Uterus (tissue), 3 donors: ENCODE measurements at regions not wholly inside any gene's neighbourhood (a gene's known extent, or its start where the extent isn't known, plus 50 kb on each side); places are given as distances from the start of the nearest gene placed in this dataset.

Experiments used
- DNase-seq, 2 donors: peaks; one replicate each; pipeline ENCODE4 v3.0.0-alpha.2; 2019 to 2020
- H3K27ac ChIP-seq, 2 donors: fragments of 200-600 bp; sonication (generic); 1 replicate in 1 of 2; 2 replicates in 1 of 2; pipeline ENCODE4 v1.5.1; 2016 to 2018
- H3K27me3 ChIP-seq, 2 donors: fragments of 200-600 bp; sonication (generic); one replicate each; pipeline ENCODE4 v1.5.1; 2018 to 2019; ENCODE audit warnings: control low read depth in 1 of 2
- H3K36me3 ChIP-seq, 2 donors: fragments of 200-600 bp; sonication (generic); one replicate each; pipeline ENCODE4 v1.5.1; 2019; ENCODE audit warnings: control low read depth in 1 of 2
- H3K4me1 ChIP-seq, 2 donors: fragments of 200-600 bp; sonication (generic); one replicate each; pipeline ENCODE4 v1.5.1; 2018 to 2019; ENCODE audit warnings: control low read depth in 1 of 2
- H3K4me3 ChIP-seq, 2 donors: fragments of 200-600 bp; sonication (generic); 1 replicate in 1 of 2; 2 replicates in 1 of 2; pipeline ENCODE4 v1.5.1; 2018 to 2019; ENCODE audit warnings: mild to moderate bottlenecking in 1 of 2
- H3K9me3 ChIP-seq, 2 donors: fragments of 200-600 bp; sonication (generic); one replicate each; pipeline ENCODE4 v1.5.1; 2019; ENCODE audit warnings: control low read depth in 1 of 2
- CTCF ChIP-seq, 4 experiments: fragments of 200-600 bp in 2 of 4; fragments of 450-650 bp in 2 of 4; sonication (generic) in 2 of 4; IDR thresholded peaks; one replicate each; pipeline ENCODE4 v1.5.1; 2016 to 2019; ENCODE audit warnings: antibody characterized with exemption in 4 of 4, mild to moderate bottlenecking in 2 of 4, moderate library complexity in 1 of 4
- POLR2A ChIP-seq, 2 donors: fragments of 450-650 bp; IDR thresholded peaks; one replicate each; pipeline ENCODE4 v1.6.1; 2016; ENCODE audit warnings: antibody characterized with exemption in 2 of 2, mild to moderate bottlenecking in 1 of 2, moderate library complexity in 1 of 2
- intact Hi-C: fragments of 100-400 bp; cut with DNase I; formaldehyde crosslinking; loops from one replicate; pipeline ENCODE4 v1.15.1; 2023; ENCODE audit warnings: low total_unique reads
- donor health status: DM: yes; HTN: yes; CAD: no.

- Histone ChIP-seq H3K27me3 (no peaks in the 10 kb centered on the region), H3K4me3 (no peak overlapping the region), H3K4me1 (no peaks in the 10 kb centered on the region), H3K9me3 (no peaks in the 10 kb centered on the region), H3K36me3 (no peaks in the 10 kb centered on the region), H3K27ac (no peak overlapping the region)
- DNase-seq, result no peak
- TF ChIP-seq POLR2A (IDR thresholded peaks at IDR 0.05) (no peak), CTCF (IDR thresholded peaks at IDR 0.05) (no peak)
- intact Hi-C loops, result no loop called here
Measured at GRCh38 chr19:30096596-30097370, 154.7 kb downstream of the URI1 start.

GRCh38 chr19:30097746-30098280, 155.8 kb downstream of the URI1 start:
- Histone ChIP-seq H3K27me3 (no peaks in the 10 kb centered on the region), H3K27ac (no peak overlapping the region), H3K36me3 (no peaks in the 10 kb centered on the region), H3K9me3 (no peaks in the 10 kb centered on the region), H3K4me1 (no peaks in the 10 kb centered on the region), H3K4me3 (no peak overlapping the region)
- TF ChIP-seq CTCF (IDR thresholded peaks at IDR 0.05) (no peak), POLR2A (IDR thresholded peaks at IDR 0.05) (no peak)
- intact Hi-C loops, result no loop called here
- no peak for DNase-seq

GRCh38 chr19:30102239-30102638, 160.2 kb downstream of the URI1 start:
- Histone ChIP-seq H3K4me1 (no peaks in the 10 kb centered on the region), H3K4me3 (no peak overlapping the region), H3K27ac (no peak overlapping the region), H3K27me3 (no peaks in the 10 kb centered on the region), H3K36me3 (no peaks in the 10 kb centered on the region), H3K9me3 (no peaks in the 10 kb centered on the region)
- TF ChIP-seq CTCF (IDR thresholded peaks at IDR 0.05) (no peak), POLR2A (IDR thresholded peaks at IDR 0.05) (no peak)
- intact Hi-C loops, result no loop called here
- DNase-seq, result no peak

GRCh38 chr19:30102666-30103065, 160.6 kb downstream of the URI1 start:
- Histone ChIP-seq H3K4me3 (no peak overlapping the region), H3K27ac (no peak overlapping the region), H3K4me1 (no peaks in the 10 kb centered on the region), H3K27me3 (no peaks in the 10 kb centered on the region), H3K9me3 (no peaks in the 10 kb centered on the region), H3K36me3 (no peaks in the 10 kb centered on the region)
- TF ChIP-seq CTCF (IDR thresholded peaks at IDR 0.05) (no peak), POLR2A (IDR thresholded peaks at IDR 0.05) (no peak)
- intact Hi-C loops, result no loop called here
- no peak for DNase-seq

- Histone ChIP-seq H3K4me3 (no peak overlapping the region), H3K36me3 (no peaks in the 10 kb centered on the region), H3K4me1 (no peaks in the 10 kb centered on the region), H3K27me3 (no peaks in the 10 kb centered on the region), H3K27ac (no peak overlapping the region), H3K9me3 (no peaks in the 10 kb centered on the region)
- TF ChIP-seq POLR2A (IDR thresholded peaks at IDR 0.05) (no peak), CTCF (IDR thresholded peaks at IDR 0.05) (no peak)
- no peak for DNase-seq
- intact Hi-C loops, result no loop called here
Measured at GRCh38 chr19:30103981-30104380, 161.9 kb downstream of the URI1 start.
